ENCODE measurements at regions not wholly inside any gene's neighbourhood (a gene's known extent, or its start where the extent isn't known, plus 50 kb on each side); places are given as distances from the start of the nearest gene placed in this dataset.

DNA sequence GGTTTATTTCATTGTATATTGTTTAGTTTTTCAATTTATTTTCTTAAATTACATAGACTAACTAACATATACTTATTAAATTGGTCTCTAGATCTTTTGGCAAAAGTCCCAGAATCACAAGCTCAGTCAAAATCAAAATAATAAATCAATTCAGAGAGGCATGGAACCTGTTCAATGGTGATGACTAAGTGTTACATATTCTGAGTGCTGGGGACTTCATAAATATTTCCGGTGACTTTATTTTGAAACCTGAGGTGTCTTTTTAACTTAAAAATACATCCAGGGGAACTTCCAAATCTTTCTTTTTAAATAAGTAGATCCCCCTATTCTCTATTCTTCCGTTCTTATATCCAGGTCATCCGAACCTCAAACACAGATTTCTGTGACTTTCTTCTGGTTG lies 89.6 kb upstream of the ZNF804B start:
- DNase-seq (ENCODE audit: low read depth, low spot score): no peak
- TF ChIP-seq POLR2AphosphoS5 (IDR thresholded peaks at IDR 0.05; ENCODE audit: borderline replicate concordance, low read depth, low read length) (no peak), FOXP2 (optimal IDR thresholded peaks at IDR 0.05; ENCODE audit: control extremely low read depth, extremely low read length, insufficient read depth) (no peak), EZH2 (IDR thresholded peaks at IDR 0.05) (no peak)
- H3K36me3 ChIP-seq (ENCODE audit: insufficient read depth, low read length): no peaks in the 10 kb centered on the region

DNA sequence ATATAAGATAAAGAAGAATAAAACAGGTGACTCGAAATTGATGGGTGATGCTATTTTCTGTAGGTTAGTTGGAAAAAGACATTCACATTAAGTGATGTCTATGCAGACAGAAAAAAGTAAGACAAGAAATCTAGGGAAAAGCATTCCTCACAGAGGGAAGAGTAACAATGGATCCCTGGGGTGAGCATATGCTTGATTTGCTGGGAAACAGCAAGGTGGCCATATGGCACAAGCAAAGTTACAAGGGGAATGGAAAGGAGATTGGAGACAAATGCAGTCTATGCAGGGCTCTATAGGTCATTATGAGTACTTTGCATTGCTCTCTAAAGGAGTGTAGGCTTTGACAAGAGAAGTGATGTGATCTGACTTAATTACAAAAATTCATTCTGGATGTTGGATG lies 90.9 kb upstream of the ZNF804B start:
- no peak overlapping the region for H3K4me3 ChIP-seq
- H3K9me3 ChIP-seq (ENCODE audit: low read depth, low read length): no peaks in the 10 kb centered on the region
- H3K9ac ChIP-seq (ENCODE audit: insufficient read length): no peak overlapping the region
- H3K27ac ChIP-seq: no peak overlapping the region
- no peak for TF ChIP-seq POLR2AphosphoS5 (IDR thresholded peaks at IDR 0.05; ENCODE audit: borderline replicate concordance, low read depth, low read length)
- TF ChIP-seq FOXP2 (optimal IDR thresholded peaks at IDR 0.05; ENCODE audit: control extremely low read depth, extremely low read length, insufficient read depth): no peak
- TF ChIP-seq EZH2 (IDR thresholded peaks at IDR 0.05): no peak
- DNase-seq (ENCODE audit: low read depth, low spot score): no peak
- no peaks in the 10 kb centered on the region for H3K36me3 ChIP-seq (ENCODE audit: insufficient read depth, low read length)

More for the DNA sequence above, 89.6 kb upstream of the ZNF804B start:
- Histone ChIP-seq H3K9ac (ENCODE audit: insufficient read length) (no peak overlapping the region), H3K27ac (no peak overlapping the region), H3K9me3 (ENCODE audit: low read depth, low read length) (no peaks in the 10 kb centered on the region), H3K4me3 (no peak overlapping the region)

DNA sequence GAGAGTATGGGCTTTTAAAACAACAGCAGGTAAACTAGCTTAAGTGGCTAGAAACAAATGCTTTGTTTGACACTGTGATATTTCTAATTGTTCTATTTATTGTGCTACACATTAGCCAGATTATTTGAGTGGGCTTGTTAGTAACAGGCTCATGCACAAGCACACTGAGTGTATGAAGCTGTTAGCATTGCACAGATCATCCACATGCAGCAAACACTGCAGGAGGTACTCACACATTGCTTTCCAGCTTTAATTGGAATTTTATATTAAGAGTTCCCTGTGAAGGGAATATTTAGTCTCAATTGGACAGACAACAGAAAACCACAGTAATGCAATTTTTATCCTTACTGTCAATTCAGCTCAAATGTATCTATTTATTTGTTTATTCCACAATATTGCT lies 92.9 kb upstream of the ZNF804B start:
- TF ChIP-seq EZH2 (IDR thresholded peaks at IDR 0.05) (no peak), FOXP2 (optimal IDR thresholded peaks at IDR 0.05; ENCODE audit: control extremely low read depth, extremely low read length, insufficient read depth) (no peak), POLR2AphosphoS5 (IDR thresholded peaks at IDR 0.05; ENCODE audit: borderline replicate concordance, low read depth, low read length) (no peak)
- no peaks in the 10 kb centered on the region for H3K9me3 ChIP-seq (ENCODE audit: low read depth, low read length)
- H3K27ac ChIP-seq: no peak overlapping the region
- no peaks in the 10 kb centered on the region for H3K36me3 ChIP-seq (ENCODE audit: insufficient read depth, low read length)
- no peak overlapping the region for H3K4me3 ChIP-seq
- H3K9ac ChIP-seq (ENCODE audit: insufficient read length): no peak overlapping the region
- DNase-seq (ENCODE audit: low read depth, low spot score): no peak

GRCh38 chr7:88665892-88666514 lies 93.5 kb upstream of the ZNF804B start:
- no peak overlapping the region for H3K4me3 ChIP-seq
- no peak for TF ChIP-seq EZH2 (IDR thresholded peaks at IDR 0.05)
- no peak for TF ChIP-seq POLR2AphosphoS5 (IDR thresholded peaks at IDR 0.05; ENCODE audit: borderline replicate concordance, low read depth, low read length)
- no peak for TF ChIP-seq FOXP2 (optimal IDR thresholded peaks at IDR 0.05; ENCODE audit: control extremely low read depth, extremely low read length, insufficient read depth)
- no peaks in the 10 kb centered on the region for H3K36me3 ChIP-seq (ENCODE audit: insufficient read depth, low read length)
- H3K9me3 ChIP-seq (ENCODE audit: low read depth, low read length): no peaks in the 10 kb centered on the region
- no peak overlapping the region for H3K27ac ChIP-seq
- no peak overlapping the region for H3K9ac ChIP-seq (ENCODE audit: insufficient read length)
- DNase-seq (ENCODE audit: low read depth, low spot score): no peak

DNA sequence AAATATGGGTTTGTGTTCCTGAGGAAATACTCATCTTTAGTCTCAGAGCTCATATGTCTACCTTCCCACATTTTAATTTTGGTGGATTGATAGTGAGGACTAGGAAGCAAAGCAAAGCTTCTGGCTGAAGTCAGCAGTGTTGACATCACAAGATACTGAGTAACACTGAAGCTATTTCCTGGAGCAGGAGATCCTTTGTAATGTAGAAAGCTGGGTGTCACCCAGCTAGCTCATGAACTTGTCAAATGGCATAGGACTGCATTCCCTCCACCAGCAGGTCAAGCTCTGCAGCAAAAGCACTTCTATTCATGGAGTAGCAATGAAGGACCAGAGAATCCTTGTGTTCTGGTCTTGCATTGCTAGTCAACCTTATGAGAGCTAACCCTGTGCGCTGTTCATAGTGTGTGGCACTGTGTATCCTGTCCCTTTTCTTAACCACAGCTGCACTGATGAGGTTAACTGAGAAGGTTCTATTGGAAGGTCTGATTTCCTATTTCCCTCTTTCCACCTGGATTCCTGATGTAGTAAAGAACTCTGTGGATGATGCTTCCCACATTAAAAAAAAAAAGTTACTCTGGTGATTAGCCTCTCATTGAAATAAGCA lies 94.8 kb upstream of the ZNF804B start:
- TF ChIP-seq POLR2AphosphoS5 (IDR thresholded peaks at IDR 0.05; ENCODE audit: borderline replicate concordance, low read depth, low read length) (no peak), FOXP2 (optimal IDR thresholded peaks at IDR 0.05; ENCODE audit: control extremely low read depth, extremely low read length, insufficient read depth) (no peak), EZH2 (IDR thresholded peaks at IDR 0.05) (no peak)
- H3K36me3 ChIP-seq (ENCODE audit: insufficient read depth, low read length): no peaks in the 10 kb centered on the region
- H3K9me3 ChIP-seq (ENCODE audit: low read depth, low read length): no peaks in the 10 kb centered on the region
- H3K4me3 ChIP-seq: no peak overlapping the region
- no peak for DNase-seq (ENCODE audit: low read depth, low spot score)
- H3K9ac ChIP-seq (ENCODE audit: insufficient read length): no peak overlapping the region
- no peak overlapping the region for H3K27ac ChIP-seq

DNA sequence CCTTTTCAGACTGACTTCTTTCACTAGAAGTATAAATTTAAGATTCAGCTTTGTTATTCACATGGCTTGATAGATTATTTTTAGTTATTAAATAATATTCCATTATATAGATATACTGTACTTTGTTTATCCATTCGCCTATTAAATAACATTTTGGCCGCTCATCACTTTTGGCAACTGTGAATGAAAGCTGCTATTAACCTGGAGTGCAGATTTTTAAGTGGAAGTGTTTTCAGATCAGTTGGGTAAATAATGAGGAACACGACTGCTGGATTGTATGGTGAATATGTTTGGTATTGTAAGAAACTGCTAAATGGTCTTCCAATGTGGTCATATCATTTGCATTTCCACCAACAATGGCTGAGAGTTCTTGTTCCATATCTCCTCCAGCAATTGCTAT lies 97.6 kb upstream of the ZNF804B start:
- Histone ChIP-seq H3K27ac (no peak overlapping the region), H3K4me3 (no peak overlapping the region), H3K9ac (ENCODE audit: insufficient read length) (no peak overlapping the region), H3K36me3 (ENCODE audit: insufficient read depth, low read length) (no peaks in the 10 kb centered on the region), H3K9me3 (ENCODE audit: low read depth, low read length) (no peaks in the 10 kb centered on the region)
- TF ChIP-seq EZH2 (IDR thresholded peaks at IDR 0.05) (no peak), FOXP2 (optimal IDR thresholded peaks at IDR 0.05; ENCODE audit: control extremely low read depth, extremely low read length, insufficient read depth) (no peak), POLR2AphosphoS5 (IDR thresholded peaks at IDR 0.05; ENCODE audit: borderline replicate concordance, low read depth, low read length) (no peak)
- DNase-seq (ENCODE audit: low read depth, low spot score): no peak

- no peaks in the 10 kb centered on the region for H3K36me3 ChIP-seq (ENCODE audit: insufficient read depth, low read length)
- TF ChIP-seq POLR2AphosphoS5 (IDR thresholded peaks at IDR 0.05; ENCODE audit: borderline replicate concordance, low read depth, low read length): no peak
- TF ChIP-seq FOXP2 (optimal IDR thresholded peaks at IDR 0.05; ENCODE audit: control extremely low read depth, extremely low read length, insufficient read depth): no peak
- TF ChIP-seq EZH2 (IDR thresholded peaks at IDR 0.05): no peak
- no peak for DNase-seq (ENCODE audit: low read depth, low spot score)
- H3K4me3 ChIP-seq: no peak overlapping the region
- no peak overlapping the region for H3K27ac ChIP-seq
- no peaks in the 10 kb centered on the region for H3K9me3 ChIP-seq (ENCODE audit: low read depth, low read length)
- H3K9ac ChIP-seq (ENCODE audit: insufficient read length): no peak overlapping the region
Measured at GRCh38 chr7:88647825-88648224, 111.7 kb upstream of the ZNF804B start.

DNA sequence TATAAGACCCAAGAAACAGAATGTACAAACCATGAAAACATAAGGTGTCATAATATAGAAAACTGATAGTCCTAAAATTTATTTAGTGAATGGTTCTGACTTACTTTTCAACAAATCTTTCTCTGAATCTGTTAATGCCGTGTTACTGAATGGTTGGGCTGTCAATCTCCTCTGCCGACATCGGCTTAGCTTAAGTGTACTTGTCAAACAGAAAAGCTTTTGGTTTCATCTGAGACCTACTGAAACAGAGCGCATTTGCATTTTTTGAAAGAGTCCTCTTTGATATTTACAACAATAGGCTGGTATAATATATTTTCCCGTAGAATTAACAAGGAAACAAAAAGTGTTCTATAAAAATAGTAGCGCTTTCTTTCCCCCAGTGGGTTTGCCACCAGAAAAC lies 120.9 kb upstream of the ZNF804B start:
- Histone ChIP-seq H3K4me3 (no peak overlapping the region), H3K9ac (ENCODE audit: insufficient read length) (no peak overlapping the region)
- TF ChIP-seq FOXP2 (optimal IDR thresholded peaks at IDR 0.05; ENCODE audit: control extremely low read depth, extremely low read length, insufficient read depth) (no peak), EZH2 (IDR thresholded peaks at IDR 0.05) (no peak), POLR2AphosphoS5 (IDR thresholded peaks at IDR 0.05; ENCODE audit: borderline replicate concordance, low read depth, low read length) (no peak)

More for the DNA sequence above, 120.9 kb upstream of the ZNF804B start:
- Histone ChIP-seq H3K36me3 (ENCODE audit: insufficient read depth, low read length) (no peaks in the 10 kb centered on the region), H3K27ac (no peak overlapping the region), H3K9me3 (ENCODE audit: low read depth, low read length) (no peaks in the 10 kb centered on the region)
- no peak for DNase-seq (ENCODE audit: low read depth, low spot score)

Measured in SK-N-MC (cell line).